ENCODE measurements at regions not wholly inside any gene's neighbourhood (a gene's known extent, or its start where the extent isn't known, plus 50 kb on each side); places are given as distances from the start of the nearest gene placed in this dataset.

GRCh38 chr13:71218960-71219359 is 648.0 kb downstream of the DACH1 start:
- intact Hi-C loops (cut with micrococcal nuclease; ENCODE audit: unreplicated experiment), result loop anchor here (1.0 to 2.0 kb wide), 3 partner anchors 258 to 596 kb away; no protein-coding TSS in a partner anchor
- no peak overlapping the region for H3K9ac ChIP-seq (ENCODE audit: insufficient read depth, low read depth, low read length)
- H3K9me3 ChIP-seq (ENCODE audit: low read length), result no peaks in the 10 kb centered on the region
- CTCF ChIA-PET (ENCODE audit: low intra/inter-chr PET ratio, low total read pairs), result interaction anchor here (0.8 kb wide), 1 partner anchor 258 kb away, joined by 4 read pairs; no protein-coding TSS in a partner anchor
- TF ChIP-seq HIC2 (CRISPR knock-in tag; IDR thresholded peaks at IDR 0.05; ENCODE audit: low read depth), result no peak
- peak; percentile 48 for TF ChIP-seq STAG1 (CRISPR knock-in tag; IDR thresholded peaks at IDR 0.05)
- TF ChIP-seq ELF3 (CRISPR knock-in tag; IDR thresholded peaks at IDR 0.05), result no peak
- TF ChIP-seq CTCF (CRISPR knock-in tag; IDR thresholded peaks at IDR 0.05), result peak; percentile 44
- no peak for TF ChIP-seq NFYC (CRISPR knock-in tag; IDR thresholded peaks at IDR 0.05)
- no peak for TF ChIP-seq SRSF1 (optimal IDR thresholded peaks at IDR 0.05; ENCODE audit: low read depth, low read length)
- TF ChIP-seq ZNF770 (CRISPR knock-in tag; IDR thresholded peaks at IDR 0.05), result no peak
- TF ChIP-seq SMC3 (IDR thresholded peaks at IDR 0.05; ENCODE audit: low read length), result 0 out of 2 replicates have a peak, but pooled peaks have one; percentile 2
- no peak for TF ChIP-seq SYNCRIP (IDR thresholded peaks at IDR 0.05; ENCODE audit: insufficient read depth, low read depth, low read length)
- no peak for TF ChIP-seq CSRNP2 (CRISPR knock-in tag; conservative IDR thresholded peaks at IDR 0.05; ENCODE audit: low read depth)
- no peak overlapping the region for H3K4me2 ChIP-seq (ENCODE audit: low read depth, low read length)
- BruUV-seq (replicated peaks), result no TSS peak
- H2AFZ ChIP-seq (ENCODE audit: low read length), result no peak overlapping the region
- no peak overlapping the region for H3K27ac ChIP-seq (ENCODE audit: extremely low read length, insufficient read depth, low read length)
- peaks cover 0 to 2% of the 10 kb centered on the region in 2 experiments; a peak in 1 of 5 replicates for H3K27me3 ChIP-seq (ENCODE audit: control insufficient read depth in 1 of 2, insufficient read depth in 2 of 2, low read length in 2 of 2)
- no peaks in the 10 kb centered on the region for H3K79me2 ChIP-seq (ENCODE audit: insufficient read depth, low read length)
- no peak for FAIRE-seq
- POLR2A ChIA-PET, result no interaction called here
- peak; percentile 7 for DNase-seq (ENCODE audit: low spot score)
- H4K20me1 ChIP-seq (ENCODE audit: insufficient read depth, low read length), result no peaks in the 10 kb centered on the region
- no peaks in the 10 kb centered on the region for H3K36me3 ChIP-seq (replicated peaks in 1 of 2; ENCODE audit: control insufficient read depth in 1 of 2, insufficient read depth in 2 of 2, low read length in 2 of 2)
- peak; percentile 55; the same call in 1 of the 3 replicates for ATAC-seq
- H3K4me3 ChIP-seq (replicated peaks in 1 of 3; ENCODE audit: insufficient read depth in 1 of 3, low read depth in 2 of 3, low read length in 3 of 3), result no peak overlapping the region
- no peaks in the 10 kb centered on the region for H3K4me1 ChIP-seq (ENCODE audit: insufficient read depth, low read length)
- in situ Hi-C loops (cut with HindIII; ENCODE audit: extremely low pct_ligation_motif_present, low pct_unique_long_range_greater_than_20kb), result no loop called here
- 1% methylated on average over 3 of the region's 3 CpGs for WGBS (ENCODE audit: low lambda C conversion rate)
